HEK293T (cell line): ENCODE measurements at regions not wholly inside any gene's neighbourhood (a gene's known extent, or its start where the extent isn't known, plus 50 kb on each side); places are given as distances from the start of the nearest gene placed in this dataset.

Experiments
- CTBP1 ChIP-seq: fragments of 450-650 bp; IDR thresholded peaks from 2 replicates; pipeline ENCODE4 v1.6.1; 2016; ENCODE audit warnings: borderline replicate concordance
- FOXM1 ChIP-seq: fragments of 450-650 bp; IDR thresholded peaks from 2 replicates; pipeline ENCODE4 v1.6.1; 2017; ENCODE audit warnings: mild to moderate bottlenecking, borderline replicate concordance
- NFRKB ChIP-seq: fragments of 450-650 bp; IDR thresholded peaks from 2 replicates; pipeline ENCODE4 v1.6.1; 2016; ENCODE audit warnings: mild to moderate bottlenecking, moderate library complexity
- TARDBP ChIP-seq: fragments of 450-650 bp; IDR thresholded peaks from 2 replicates; pipeline ENCODE4 v1.6.1; 2016

GRCh38 chr2:153408710-153409385 is 69.7 kb downstream of the RPRM start:
- no peak for TF ChIP-seq FOXM1
- no peak for TF ChIP-seq CTBP1
- no peak for TF ChIP-seq NFRKB
- no peak for TF ChIP-seq TARDBP
